GM12875 (cell line): ENCODE measurements at regions not wholly inside any gene's neighbourhood (a gene's known extent, or its start where the extent isn't known, plus 50 kb on each side); places are given as distances from the start of the nearest gene placed in this dataset.

ENCODE experiments used
- H3K4me3 ChIP-seq: one replicate; pipeline ENCODE4 v1.5.1; 2011; ENCODE audit warnings: low read depth, low read length, control low read depth
- TF ChIP-seq, protein P1 (sequence below): IDR thresholded peaks from 2 replicates; pipeline ENCODE4 v1.5.1; 2011; ENCODE audit warnings: low read depth, mild to moderate bottlenecking, control low read depth, inconsistent platforms, low read length, moderate library complexity, borderline replicate concordance; ENCODE audit not compliant: insufficient read depth

- H3K4me3 ChIP-seq: no peak overlapping the region
- TF ChIP-seq, protein P1, sequence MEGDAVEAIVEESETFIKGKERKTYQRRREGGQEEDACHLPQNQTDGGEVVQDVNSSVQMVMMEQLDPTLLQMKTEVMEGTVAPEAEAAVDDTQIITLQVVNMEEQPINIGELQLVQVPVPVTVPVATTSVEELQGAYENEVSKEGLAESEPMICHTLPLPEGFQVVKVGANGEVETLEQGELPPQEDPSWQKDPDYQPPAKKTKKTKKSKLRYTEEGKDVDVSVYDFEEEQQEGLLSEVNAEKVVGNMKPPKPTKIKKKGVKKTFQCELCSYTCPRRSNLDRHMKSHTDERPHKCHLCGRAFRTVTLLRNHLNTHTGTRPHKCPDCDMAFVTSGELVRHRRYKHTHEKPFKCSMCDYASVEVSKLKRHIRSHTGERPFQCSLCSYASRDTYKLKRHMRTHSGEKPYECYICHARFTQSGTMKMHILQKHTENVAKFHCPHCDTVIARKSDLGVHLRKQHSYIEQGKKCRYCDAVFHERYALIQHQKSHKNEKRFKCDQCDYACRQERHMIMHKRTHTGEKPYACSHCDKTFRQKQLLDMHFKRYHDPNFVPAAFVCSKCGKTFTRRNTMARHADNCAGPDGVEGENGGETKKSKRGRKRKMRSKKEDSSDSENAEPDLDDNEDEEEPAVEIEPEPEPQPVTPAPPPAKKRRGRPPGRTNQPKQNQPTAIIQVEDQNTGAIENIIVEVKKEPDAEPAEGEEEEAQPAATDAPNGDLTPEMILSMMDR: no peak
Observed at GRCh38 chr13:54449922-54450321, 1421.3 kb downstream of the OLFM4 start.

DNA sequence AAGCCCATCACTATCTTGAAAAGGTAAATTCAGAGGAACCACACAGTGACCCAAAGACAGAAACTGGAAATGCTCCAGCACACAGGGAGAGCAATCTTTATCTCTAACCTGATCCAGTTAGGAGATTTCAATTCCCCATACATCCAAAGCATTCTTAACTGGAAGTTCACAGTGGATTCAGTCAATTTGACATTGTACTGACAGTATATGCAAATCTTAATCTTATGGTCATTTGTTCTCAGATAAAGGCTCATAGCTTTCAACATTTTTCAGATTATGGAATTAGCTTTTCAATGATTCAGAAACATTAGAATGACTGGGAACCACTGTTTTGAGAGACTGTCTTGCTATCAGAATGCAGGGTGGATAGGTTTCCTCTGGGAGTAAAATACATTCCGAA lies 1455.6 kb downstream of the OLFM4 start:
- no peak overlapping the region for H3K4me3 ChIP-seq
- TF ChIP-seq, protein P1: no peak

DNA sequence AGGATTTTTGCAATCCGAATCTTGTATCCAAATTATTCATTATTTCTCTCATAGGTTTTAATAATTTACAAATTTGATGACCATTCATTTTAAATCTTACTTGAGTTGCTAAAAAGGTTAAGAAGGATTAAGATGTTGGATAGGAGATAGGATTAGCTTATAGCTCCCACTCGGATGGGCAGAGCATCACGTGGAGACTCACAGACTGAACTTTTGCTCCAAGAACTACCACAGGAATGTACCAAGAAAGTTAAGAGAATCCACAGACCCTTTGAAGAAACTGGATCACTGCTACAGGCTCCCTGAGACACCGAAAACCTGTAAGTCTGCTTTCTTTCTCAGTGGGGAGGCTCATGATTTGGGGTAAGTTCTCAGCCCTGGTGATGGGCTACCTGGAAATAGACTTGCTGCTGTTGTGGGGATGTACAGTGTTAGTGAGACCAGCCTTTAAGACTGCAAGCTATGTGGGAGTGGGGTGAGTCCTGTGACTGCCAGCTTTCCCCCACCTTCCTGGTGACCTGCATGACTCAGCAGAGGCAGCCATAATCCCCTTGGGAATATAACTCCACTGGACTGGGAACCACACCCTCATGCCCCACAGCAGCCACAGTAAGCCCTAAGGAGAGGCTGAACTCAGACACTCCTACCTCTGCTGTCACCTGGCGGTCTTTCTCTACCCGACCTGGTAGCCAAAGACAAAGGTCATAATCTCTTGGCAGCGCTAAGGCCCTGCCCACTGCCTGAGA lies 1458.0 kb downstream of the OLFM4 start:
- no peak overlapping the region for H3K4me3 ChIP-seq
- TF ChIP-seq, protein P1: no peak

GRCh38 chr13:54489359-54489758 lies 1460.7 kb downstream of the OLFM4 start:
- H3K4me3 ChIP-seq: no peak overlapping the region
- TF ChIP-seq, protein P1: no peak

- TF ChIP-seq, protein P1: no peak
- no peak overlapping the region for H3K4me3 ChIP-seq
Observed at GRCh38 chr13:54492995-54493394, 1464.4 kb downstream of the OLFM4 start.

GRCh38 chr13:54511366-54511765 lies 1482.8 kb downstream of the OLFM4 start:
- H3K4me3 ChIP-seq: no peak overlapping the region
- TF ChIP-seq, protein P1: no peak

- TF ChIP-seq, protein P1: no peak
Observed at GRCh38 chr13:54513254-54513653, 1484.6 kb downstream of the OLFM4 start.

More at GRCh38 chr13:54513254-54513653, 1484.6 kb downstream of the OLFM4 start:
- H3K4me3 ChIP-seq: no peak overlapping the region
